ENCODE measurements at regions not wholly inside any gene's neighbourhood (a gene's known extent, or its start where the extent isn't known, plus 50 kb on each side); places are given as distances from the start of the nearest gene placed in this dataset.

DNA sequence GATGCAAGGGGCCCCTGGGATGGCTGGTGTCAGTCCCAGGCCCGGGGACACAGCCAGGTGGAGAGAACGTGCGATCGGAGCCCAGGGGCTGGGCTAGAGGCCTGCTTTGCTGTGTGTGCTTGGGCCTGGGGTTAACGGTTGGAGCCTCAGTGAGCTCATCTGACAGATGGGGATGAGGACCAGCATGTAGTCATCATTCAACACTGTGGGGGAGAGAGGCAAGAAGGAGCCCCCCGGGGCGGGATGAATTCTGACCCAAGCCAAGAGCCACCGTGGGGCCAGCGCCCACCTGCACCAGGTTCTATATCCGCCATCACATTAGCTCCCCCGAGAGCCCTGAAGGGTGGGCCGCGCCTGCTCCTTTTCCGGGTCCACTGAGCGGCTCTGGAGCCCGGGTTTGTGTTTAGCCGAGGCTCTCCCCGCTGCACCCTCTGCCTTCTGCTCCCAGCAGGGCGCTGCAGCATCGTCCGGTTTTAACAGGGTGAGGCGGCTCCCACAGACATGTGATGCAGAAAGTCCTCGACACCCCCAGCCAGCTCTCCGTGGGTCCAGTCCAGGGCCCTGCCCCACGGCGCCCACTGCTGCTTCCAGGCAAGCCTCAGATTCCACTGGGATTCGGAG, 365.7 kb downstream of the SEC14L1 start:
- Mint-ChIP-seq H3K27ac (no peak overlapping the region), H3K27me3 (no peaks in the 10 kb centered on the region), H3K4me1 (ENCODE audit: low read depth) (no peaks in the 10 kb centered on the region), H3K9me3 (ENCODE audit: low read depth) (peaks cover 4% of the 10 kb centered on the region), H3K4me3 (no peak overlapping the region), H3K36me3 (peaks cover 2% of the 10 kb centered on the region)

- Mint-ChIP-seq H3K27ac (no peak overlapping the region), H3K9me3 (ENCODE audit: low read depth) (peaks cover 10% of the 10 kb centered on the region), H3K4me3 (no peak overlapping the region), H3K27me3 (no peaks in the 10 kb centered on the region), H3K4me1 (ENCODE audit: low read depth) (peaks cover 2% of the 10 kb centered on the region), H3K36me3 (peaks cover 8% of the 10 kb centered on the region)
Measured at GRCh38 chr17:77507111-77507885, 366.5 kb downstream of the SEC14L1 start.

GRCh38 chr17:77508047-77508715, 367.4 kb downstream of the SEC14L1 start:
- no peak overlapping the region for H3K27ac Mint-ChIP-seq

GRCh38 chr17:77509089-77509488, 368.3 kb downstream of the SEC14L1 start:
- H3K9me3 Mint-ChIP-seq (ENCODE audit: low read depth) = peaks cover 10% of the 10 kb centered on the region
- H3K4me1 Mint-ChIP-seq (ENCODE audit: low read depth) = peaks cover 5% of the 10 kb centered on the region
- peaks cover 14% of the 10 kb centered on the region for H3K36me3 Mint-ChIP-seq
- no peak overlapping the region for H3K27ac Mint-ChIP-seq
- no peak overlapping the region for H3K4me3 Mint-ChIP-seq
- no peaks in the 10 kb centered on the region for H3K27me3 Mint-ChIP-seq

More at GRCh38 chr17:77508047-77508715, 367.4 kb downstream of the SEC14L1 start:
- H3K4me3 Mint-ChIP-seq = no peak overlapping the region
- H3K27me3 Mint-ChIP-seq = no peaks in the 10 kb centered on the region
- H3K4me1 Mint-ChIP-seq (ENCODE audit: low read depth) = peaks cover 5% of the 10 kb centered on the region
- H3K36me3 Mint-ChIP-seq = peaks cover 13% of the 10 kb centered on the region
- peaks cover 10% of the 10 kb centered on the region for H3K9me3 Mint-ChIP-seq (ENCODE audit: low read depth)

- Mint-ChIP-seq H3K4me1 (ENCODE audit: low read depth) (peaks cover 5% of the 10 kb centered on the region), H3K27ac (no peak overlapping the region)
Measured at GRCh38 chr17:77509599-77509998, 368.8 kb downstream of the SEC14L1 start.

DNA sequence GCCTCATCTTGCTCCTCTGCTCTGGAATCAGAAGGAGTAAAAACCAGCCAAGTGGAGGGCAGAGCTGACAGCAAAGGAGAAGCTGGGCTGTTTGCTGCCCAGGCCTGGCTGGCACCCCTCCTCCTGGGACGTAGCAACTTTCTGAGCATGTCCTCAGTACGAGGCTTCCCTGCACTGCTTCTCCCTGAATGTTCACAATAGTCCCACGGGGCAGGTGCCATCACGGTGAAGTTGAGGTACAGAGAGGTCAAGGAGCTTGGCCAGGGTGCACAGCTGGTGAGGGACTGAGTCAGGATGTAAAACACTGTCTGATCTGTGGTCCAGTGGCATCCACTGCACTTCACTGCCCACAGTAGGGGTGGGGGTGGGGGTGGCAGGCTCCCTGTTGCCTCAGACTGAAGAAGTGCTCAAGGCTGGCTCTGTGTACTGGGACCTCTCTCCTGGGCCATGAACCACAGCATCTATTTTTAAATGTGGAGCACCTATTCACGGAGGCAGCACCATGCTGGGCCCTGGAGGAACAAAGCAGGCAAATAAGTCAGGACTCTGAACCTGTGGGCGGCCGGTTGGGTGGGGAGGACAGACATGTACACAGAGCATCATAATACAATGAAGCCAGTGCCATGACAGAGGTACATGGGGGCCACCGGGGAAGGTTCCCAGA, 369.5 kb downstream of the SEC14L1 start:
- peaks cover 10% of the 10 kb centered on the region for H3K9me3 Mint-ChIP-seq (ENCODE audit: low read depth)
- H3K27ac Mint-ChIP-seq = no peak overlapping the region
- H3K4me1 Mint-ChIP-seq (ENCODE audit: low read depth) = peaks cover 5% of the 10 kb centered on the region
- peaks cover 16% of the 10 kb centered on the region for H3K36me3 Mint-ChIP-seq
- no peaks in the 10 kb centered on the region for H3K27me3 Mint-ChIP-seq
- no peak overlapping the region for H3K4me3 Mint-ChIP-seq

More at GRCh38 chr17:77509599-77509998, 368.8 kb downstream of the SEC14L1 start:
- Mint-ChIP-seq H3K27me3 (no peaks in the 10 kb centered on the region), H3K36me3 (peaks cover 15% of the 10 kb centered on the region), H3K4me3 (no peak overlapping the region), H3K9me3 (ENCODE audit: low read depth) (peaks cover 10% of the 10 kb centered on the region)

- Mint-ChIP-seq H3K9me3 (ENCODE audit: low read depth) (peaks cover 10% of the 10 kb centered on the region), H3K4me3 (no peak overlapping the region), H3K4me1 (ENCODE audit: low read depth) (peaks cover 5% of the 10 kb centered on the region), H3K27ac (no peak overlapping the region), H3K36me3 (peaks cover 16% of the 10 kb centered on the region), H3K27me3 (no peaks in the 10 kb centered on the region)
Measured at GRCh38 chr17:77511514-77512061, 370.8 kb downstream of the SEC14L1 start.

DNA sequence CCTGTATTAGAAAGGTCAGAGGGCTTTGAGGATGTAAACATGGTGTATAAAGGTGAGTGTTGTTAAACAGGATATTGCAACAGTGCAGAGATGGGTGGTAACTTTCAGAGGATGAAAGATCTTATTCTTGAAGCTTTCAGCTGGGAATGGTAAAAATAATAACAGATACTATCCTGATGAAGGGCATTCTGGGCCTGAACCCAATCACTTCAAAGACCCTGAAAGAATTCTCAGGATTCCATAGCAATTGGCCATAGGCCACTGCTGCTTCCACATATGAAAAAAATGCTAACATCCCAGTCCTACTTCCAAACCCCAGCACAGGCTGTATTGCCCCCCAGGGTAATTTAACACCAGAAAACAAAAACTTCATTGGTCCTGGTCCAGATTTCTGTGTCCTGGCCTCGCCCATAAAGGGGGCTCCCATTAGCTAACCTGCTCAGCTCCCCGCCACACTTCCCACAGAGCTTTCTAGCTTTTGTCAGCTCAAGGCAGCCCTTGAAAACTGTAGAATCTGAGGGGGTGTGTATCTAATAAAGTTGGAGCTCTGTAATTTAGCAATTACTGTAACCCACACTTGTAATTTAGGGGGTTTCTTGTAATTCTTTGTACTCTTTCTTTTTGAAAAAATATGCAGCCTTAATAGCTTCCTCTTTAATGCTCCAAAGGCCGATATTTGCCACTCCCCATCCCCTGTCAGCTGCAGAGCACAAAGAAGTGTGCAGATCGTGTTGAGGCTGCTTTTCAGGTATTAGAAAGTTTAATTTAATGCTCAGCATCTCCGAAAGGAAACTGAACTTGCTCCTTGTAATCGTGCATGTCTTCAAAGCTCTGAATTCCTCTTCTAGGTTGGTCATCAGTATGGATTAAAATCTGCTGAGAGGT, 371.5 kb downstream of the SEC14L1 start:
- Mint-ChIP-seq H3K4me1 (ENCODE audit: low read depth) (peaks cover 5% of the 10 kb centered on the region), H3K4me3 (no peak overlapping the region), H3K36me3 (peaks cover 16% of the 10 kb centered on the region), H3K27me3 (no peaks in the 10 kb centered on the region), H3K9me3 (ENCODE audit: low read depth) (peaks cover 10% of the 10 kb centered on the region), H3K27ac (no peak overlapping the region)

GRCh38 chr17:77513045-77513444, 372.3 kb downstream of the SEC14L1 start:
- peaks cover 16% of the 10 kb centered on the region for H3K36me3 Mint-ChIP-seq
- peaks cover 5% of the 10 kb centered on the region for H3K4me1 Mint-ChIP-seq (ENCODE audit: low read depth)
- H3K27me3 Mint-ChIP-seq = no peaks in the 10 kb centered on the region
- H3K27ac Mint-ChIP-seq = no peak overlapping the region
- no peak overlapping the region for H3K4me3 Mint-ChIP-seq
- peaks cover 10% of the 10 kb centered on the region for H3K9me3 Mint-ChIP-seq (ENCODE audit: low read depth)

DNA sequence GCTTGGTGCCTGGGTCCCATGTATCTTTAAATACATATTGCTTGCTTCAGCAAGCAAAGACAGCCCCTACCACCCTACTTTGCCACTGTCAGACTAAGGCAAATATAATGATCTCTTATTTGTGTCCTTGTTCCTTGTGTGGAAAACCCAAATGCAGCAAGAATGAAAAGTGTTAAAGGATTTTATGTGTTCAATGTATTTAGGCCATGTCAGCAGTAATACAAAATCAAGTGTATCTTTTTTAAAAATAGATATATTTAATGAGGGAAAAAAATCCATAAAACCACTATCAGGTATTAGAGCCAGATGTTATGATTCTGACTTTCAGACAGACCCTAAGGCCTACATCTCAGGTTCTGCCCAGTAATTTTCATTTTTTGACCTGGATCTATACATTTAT, 374.5 kb downstream of the SEC14L1 start:
- Mint-ChIP-seq H3K9me3 (ENCODE audit: low read depth) (peaks cover 10% of the 10 kb centered on the region), H3K27me3 (no peaks in the 10 kb centered on the region), H3K27ac (no peak overlapping the region), H3K4me3 (no peak overlapping the region), H3K4me1 (ENCODE audit: low read depth) (peaks cover 5% of the 10 kb centered on the region), H3K36me3 (peaks cover 16% of the 10 kb centered on the region)

DNA sequence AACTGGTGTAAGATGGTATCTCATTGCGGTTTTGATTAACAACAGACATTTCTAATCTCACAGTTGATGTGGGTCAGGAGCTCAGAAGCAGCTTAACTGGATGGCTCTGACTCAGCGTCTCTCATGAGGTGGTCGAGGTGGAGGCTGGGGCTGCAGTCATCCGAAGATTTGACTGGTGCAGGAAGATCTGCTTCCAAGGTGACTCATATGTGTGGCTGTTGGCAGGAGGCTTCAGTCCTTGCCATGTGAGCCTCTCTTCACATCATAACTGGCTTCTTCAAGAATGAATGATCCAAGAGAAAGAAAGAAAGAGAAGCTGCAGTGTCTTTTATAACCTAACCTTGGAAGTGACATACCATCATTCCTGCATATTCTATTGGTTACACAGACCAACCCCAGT, 376.1 kb downstream of the SEC14L1 start:
- Mint-ChIP-seq H3K36me3 (peaks cover 9% of the 10 kb centered on the region), H3K4me3 (no peak overlapping the region), H3K27me3 (no peaks in the 10 kb centered on the region), H3K4me1 (ENCODE audit: low read depth) (peaks cover 3% of the 10 kb centered on the region), H3K9me3 (ENCODE audit: low read depth) (peaks cover 1% of the 10 kb centered on the region), H3K27ac (no peak overlapping the region)

- Mint-ChIP-seq H3K36me3 (no peaks in the 10 kb centered on the region), H3K27me3 (peaks cover 3% of the 10 kb centered on the region), H3K27ac (no peak overlapping the region), H3K4me1 (ENCODE audit: low read depth) (peaks cover 2% of the 10 kb centered on the region), H3K9me3 (ENCODE audit: low read depth) (no peaks in the 10 kb centered on the region), H3K4me3 (no peak overlapping the region)
Measured at GRCh38 chr17:77521076-77521475, 380.3 kb downstream of the SEC14L1 start.

DNA sequence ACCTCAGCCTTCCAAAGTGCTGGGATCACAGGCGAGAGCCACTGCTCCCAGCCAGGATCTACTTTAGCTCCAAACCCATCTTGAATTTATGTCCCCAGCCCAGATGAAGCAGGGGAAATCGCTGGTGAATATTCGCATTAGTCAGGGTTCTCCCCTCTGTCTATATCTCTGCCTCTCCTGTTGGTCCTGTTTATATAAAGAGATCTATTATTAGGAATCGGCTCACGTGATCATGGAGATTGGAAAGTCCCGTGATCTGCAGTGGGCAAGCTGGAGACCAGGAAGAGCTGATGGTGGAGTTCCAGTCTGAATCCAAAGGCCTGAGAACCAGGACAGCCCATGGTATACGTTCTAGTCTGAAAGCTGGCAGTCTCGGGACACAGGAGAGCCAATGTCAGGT, 382.8 kb downstream of the SEC14L1 start:
- Mint-ChIP-seq H3K4me1 (ENCODE audit: low read depth) (peaks cover 3% of the 10 kb centered on the region), H3K9me3 (ENCODE audit: low read depth) (no peaks in the 10 kb centered on the region), H3K4me3 (no peak overlapping the region), H3K27me3 (peaks cover 3% of the 10 kb centered on the region), H3K36me3 (no peaks in the 10 kb centered on the region), H3K27ac (no peak overlapping the region)

GRCh38 chr17:77526259-77526711, 385.5 kb downstream of the SEC14L1 start:
- no peak overlapping the region for H3K4me3 Mint-ChIP-seq
- H3K27ac Mint-ChIP-seq = no peak overlapping the region
- peaks cover 3% of the 10 kb centered on the region for H3K4me1 Mint-ChIP-seq (ENCODE audit: low read depth)
- H3K27me3 Mint-ChIP-seq = peaks cover 3% of the 10 kb centered on the region
- no peaks in the 10 kb centered on the region for H3K36me3 Mint-ChIP-seq
- no peaks in the 10 kb centered on the region for H3K9me3 Mint-ChIP-seq (ENCODE audit: low read depth)
